Smooth muscle cell (in vitro differentiated cells): ENCODE measurements at regions not wholly inside any gene's neighbourhood (a gene's known extent, or its start where the extent isn't known, plus 50 kb on each side); places are given as distances from the start of the nearest gene placed in this dataset.

Experiments used
- DNase-seq: peaks from one replicate; lab custom pipeline; 2025; ENCODE audit not compliant: unreplicated experiment; lab: John Stamatoyannopoulos, UW
- H2AFZ ChIP-seq: fragments of 200-600 bp; sonication (generic); 2 replicates; pipeline ENCODE4 v1.6.0; 2016; ENCODE audit warnings: antibody characterized with exemption, low read depth, mild to moderate bottlenecking
- H3F3A ChIP-seq: fragments of 200-600 bp; sonication (generic); 2 replicates; pipeline ENCODE4 v1.6.0; 2017; ENCODE audit warnings: antibody characterized with exemption, low read depth
- H3K27ac ChIP-seq: fragments of 200-600 bp; sonication (generic); 2 replicates; pipeline ENCODE4 v1.5.1; 2016; ENCODE audit warnings: low read depth, mild to moderate bottlenecking
- H3K27me3 ChIP-seq: fragments of 200-600 bp; sonication (generic); 2 replicates; pipeline ENCODE4 v1.6.1; 2016; ENCODE audit warnings: low read depth, mild to moderate bottlenecking
- H3K36me3 ChIP-seq: fragments of 200-600 bp; sonication (generic); 2 replicates; pipeline ENCODE4 v1.5.1; 2016; ENCODE audit warnings: low read depth
- H3K4me1 ChIP-seq: fragments of 200-600 bp; sonication (generic); 2 replicates; pipeline ENCODE4 v1.5.1; 2016; ENCODE audit warnings: low read depth
- H3K4me2 ChIP-seq: fragments of 200-600 bp; sonication (generic); 2 replicates; pipeline ENCODE4 v1.6.0; 2016; ENCODE audit warnings: mild to moderate bottlenecking
- H3K4me3 ChIP-seq: fragments of 200-600 bp; sonication (generic); 2 replicates; pipeline ENCODE4 v1.5.1; 2016; ENCODE audit warnings: mild to moderate bottlenecking
- H3K79me2 ChIP-seq: fragments of 200-600 bp; sonication (generic); 2 replicates; pipeline ENCODE4 v1.6.0; 2016; ENCODE audit warnings: low read depth, mild to moderate bottlenecking
- H3K9ac ChIP-seq: fragments of 200-600 bp; sonication (generic); 2 replicates; pipeline ENCODE4 v1.6.0; 2016; ENCODE audit warnings: low read depth
- H3K9me3 ChIP-seq: fragments of 200-600 bp; sonication (generic); replicated peaks from 2 replicates; pipeline ENCODE4 v1.5.1; 2016; ENCODE audit warnings: low read depth
- H4K20me1 ChIP-seq: fragments of 200-600 bp; sonication (generic); 2 replicates; pipeline ENCODE4 v1.6.0; 2016; ENCODE audit warnings: low read depth
- CTCF ChIP-seq: fragments of 200-600 bp; sonication (generic); IDR thresholded peaks from 2 replicates; pipeline ENCODE4 v1.5.1; 2017; ENCODE audit warnings: borderline replicate concordance, mild to moderate bottlenecking, antibody characterized with exemption; ENCODE audit not compliant: insufficient read depth, poor library complexity, severe bottlenecking
- WGBS: methylation state at CpG from one replicate; pipeline ENCODE4 v1.1.7; 2016; ENCODE audit warnings: low lambda C conversion rate; 5-methylcytosine and 5-hydroxymethylcytosine counted together

- Histone ChIP-seq H3K36me3 (no peaks in the 10 kb centered on the region), H3K9me3 (no peaks in the 10 kb centered on the region), H3K4me1 (no peaks in the 10 kb centered on the region), H3F3A (no peaks in the 10 kb centered on the region), H3K4me2 (no peak overlapping the region), H3K27ac (no peak overlapping the region), H3K9ac (no peak overlapping the region), H2AFZ (no peak overlapping the region), H3K27me3 (no peaks in the 10 kb centered on the region), H3K4me3 (no peak overlapping the region), H3K79me2 (no peaks in the 10 kb centered on the region), H4K20me1 (no peaks in the 10 kb centered on the region)
- TF ChIP-seq CTCF, result no peak
- DNase-seq, result no peak
- 70% methylated on average over 4 of the region's 4 CpGs for WGBS
These were observed 214.3 kb upstream of the NR5A2 start for GRCh38 chr1:199813198-199813597.

GRCh38 chr1:199815947-199816346 lies 211.6 kb upstream of the NR5A2 start:
- Histone ChIP-seq H3K4me1 (no peaks in the 10 kb centered on the region), H3K36me3 (no peaks in the 10 kb centered on the region), H3K27me3 (no peaks in the 10 kb centered on the region), H3K27ac (no peak overlapping the region), H3K9ac (no peak overlapping the region), H3K4me2 (no peak overlapping the region), H3K4me3 (no peak overlapping the region), H3K79me2 (no peaks in the 10 kb centered on the region), H4K20me1 (no peaks in the 10 kb centered on the region), H3F3A (no peaks in the 10 kb centered on the region), H3K9me3 (no peaks in the 10 kb centered on the region), H2AFZ (no peak overlapping the region)
- 68% methylated on average over 3 of the region's 3 CpGs for WGBS
- no peak for TF ChIP-seq CTCF
- no peak for DNase-seq

GRCh38 chr1:199817266-199817665 lies 210.2 kb upstream of the NR5A2 start:
- no peak for DNase-seq
- 57% methylated on average over 1 of the region's 1 CpG for WGBS

More at GRCh38 chr1:199817266-199817665, 210.2 kb upstream of the NR5A2 start:
- no peak overlapping the region for H3K4me3 ChIP-seq
- H3K36me3 ChIP-seq, result no peaks in the 10 kb centered on the region
- no peaks in the 10 kb centered on the region for H3K9me3 ChIP-seq
- H3K4me1 ChIP-seq, result no peaks in the 10 kb centered on the region
- H3K27me3 ChIP-seq, result no peaks in the 10 kb centered on the region
- H3K79me2 ChIP-seq, result no peaks in the 10 kb centered on the region
- no peaks in the 10 kb centered on the region for H3F3A ChIP-seq
- H4K20me1 ChIP-seq, result no peaks in the 10 kb centered on the region
- TF ChIP-seq CTCF, result no peak
- no peak overlapping the region for H3K27ac ChIP-seq
- no peak overlapping the region for H3K9ac ChIP-seq
- no peak overlapping the region for H3K4me2 ChIP-seq
- H2AFZ ChIP-seq, result no peak overlapping the region
